Fibroblast of pulmonary artery (primary cell): ENCODE measurements at regions not wholly inside any gene's neighbourhood (a gene's known extent, or its start where the extent isn't known, plus 50 kb on each side); places are given as distances from the start of the nearest gene placed in this dataset.

Source experiments
- DNase-seq: peaks from one replicate; pipeline ENCODE4 v3.0.0-alpha.2; 2010; ENCODE audit warnings: low read depth
- H3K4me3 ChIP-seq: replicated peaks from 2 replicates; pipeline ENCODE4 v1.5.1; 2011; ENCODE audit warnings: low read depth, mild to moderate bottlenecking, control low read depth, low read length, moderate library complexity
- TF ChIP-seq, protein P1 (sequence below): IDR thresholded peaks from 2 replicates; pipeline ENCODE4 v1.5.1; 2011; ENCODE audit warnings: mild to moderate bottlenecking, control low read depth, low read length, inconsistent platforms; ENCODE audit errors: missing control alignments

DNA sequence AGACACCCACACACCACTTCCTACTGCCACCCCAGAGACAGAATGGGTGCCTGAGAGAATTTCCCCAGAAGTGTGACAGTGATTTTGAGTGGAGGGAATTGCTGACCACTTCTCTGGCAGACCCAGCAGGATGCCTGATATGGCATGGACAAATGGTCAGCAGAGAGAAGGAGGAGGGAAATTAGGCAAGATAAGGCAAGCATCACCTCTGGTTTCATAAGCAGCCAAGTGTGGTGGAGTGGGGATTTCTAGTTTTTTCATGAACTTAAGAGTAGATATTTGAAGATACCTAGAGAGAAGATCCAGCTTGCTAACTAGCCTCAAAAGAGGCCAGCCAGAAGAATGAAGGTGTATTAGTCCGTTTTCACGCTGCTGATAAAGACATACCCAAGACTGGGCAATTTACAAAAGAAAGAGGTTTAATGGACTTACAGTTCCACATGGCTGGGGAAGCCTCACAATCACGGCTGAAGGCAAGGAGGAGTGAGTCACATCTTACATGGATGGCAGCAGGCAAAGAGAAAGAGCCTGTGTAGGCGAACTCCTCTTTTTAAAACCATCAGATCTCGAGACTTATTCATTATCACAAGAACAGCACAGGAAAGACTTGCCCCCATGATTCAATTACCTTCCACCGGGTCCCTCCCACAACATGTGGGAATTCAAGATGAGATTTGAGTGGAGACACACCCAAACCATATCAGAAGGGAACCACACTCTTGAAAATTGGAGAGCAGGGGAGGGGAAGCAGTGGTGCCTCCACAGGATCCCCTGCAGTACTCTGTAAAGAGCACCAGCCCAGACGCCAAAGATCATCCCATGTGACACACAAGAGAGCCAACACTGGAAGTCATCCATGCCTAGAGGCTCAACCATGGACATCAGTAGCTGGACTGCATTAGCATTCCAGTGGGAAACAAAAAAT, 64.2 kb downstream of the RBM43 start:
- TF ChIP-seq, protein P1, sequence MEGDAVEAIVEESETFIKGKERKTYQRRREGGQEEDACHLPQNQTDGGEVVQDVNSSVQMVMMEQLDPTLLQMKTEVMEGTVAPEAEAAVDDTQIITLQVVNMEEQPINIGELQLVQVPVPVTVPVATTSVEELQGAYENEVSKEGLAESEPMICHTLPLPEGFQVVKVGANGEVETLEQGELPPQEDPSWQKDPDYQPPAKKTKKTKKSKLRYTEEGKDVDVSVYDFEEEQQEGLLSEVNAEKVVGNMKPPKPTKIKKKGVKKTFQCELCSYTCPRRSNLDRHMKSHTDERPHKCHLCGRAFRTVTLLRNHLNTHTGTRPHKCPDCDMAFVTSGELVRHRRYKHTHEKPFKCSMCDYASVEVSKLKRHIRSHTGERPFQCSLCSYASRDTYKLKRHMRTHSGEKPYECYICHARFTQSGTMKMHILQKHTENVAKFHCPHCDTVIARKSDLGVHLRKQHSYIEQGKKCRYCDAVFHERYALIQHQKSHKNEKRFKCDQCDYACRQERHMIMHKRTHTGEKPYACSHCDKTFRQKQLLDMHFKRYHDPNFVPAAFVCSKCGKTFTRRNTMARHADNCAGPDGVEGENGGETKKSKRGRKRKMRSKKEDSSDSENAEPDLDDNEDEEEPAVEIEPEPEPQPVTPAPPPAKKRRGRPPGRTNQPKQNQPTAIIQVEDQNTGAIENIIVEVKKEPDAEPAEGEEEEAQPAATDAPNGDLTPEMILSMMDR: no peak

DNA sequence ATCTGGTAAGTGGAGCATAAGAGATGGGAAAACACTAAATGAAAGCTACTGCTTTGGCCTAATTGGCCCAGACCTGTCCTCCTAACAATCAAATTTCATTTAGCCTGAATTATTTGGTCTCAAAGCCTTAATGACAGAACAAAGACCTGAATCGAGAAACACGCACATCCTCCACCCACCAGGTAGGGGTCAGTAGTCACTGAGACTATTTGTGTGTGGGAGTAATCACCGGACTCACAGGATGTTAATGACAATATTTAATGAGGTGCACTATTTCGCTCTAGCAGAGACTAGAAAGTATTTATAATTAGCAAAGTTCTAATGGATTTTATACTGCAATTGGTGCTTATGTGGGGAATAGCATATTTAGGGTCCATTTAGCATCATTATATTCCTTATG, 68.1 kb downstream of the RBM43 start:
- TF ChIP-seq, protein P1: no peak
- DNase-seq: no peak
- no peak overlapping the region for H3K4me3 ChIP-seq

More for the DNA sequence above, 64.2 kb downstream of the RBM43 start:
- DNase-seq: no peak
- H3K4me3 ChIP-seq: no peak overlapping the region

GRCh38 chr2:151192681-151193080, 69.0 kb downstream of the RBM43 start:
- no peak for DNase-seq
- TF ChIP-seq, protein P1: no peak
- H3K4me3 ChIP-seq: no peak overlapping the region

DNA sequence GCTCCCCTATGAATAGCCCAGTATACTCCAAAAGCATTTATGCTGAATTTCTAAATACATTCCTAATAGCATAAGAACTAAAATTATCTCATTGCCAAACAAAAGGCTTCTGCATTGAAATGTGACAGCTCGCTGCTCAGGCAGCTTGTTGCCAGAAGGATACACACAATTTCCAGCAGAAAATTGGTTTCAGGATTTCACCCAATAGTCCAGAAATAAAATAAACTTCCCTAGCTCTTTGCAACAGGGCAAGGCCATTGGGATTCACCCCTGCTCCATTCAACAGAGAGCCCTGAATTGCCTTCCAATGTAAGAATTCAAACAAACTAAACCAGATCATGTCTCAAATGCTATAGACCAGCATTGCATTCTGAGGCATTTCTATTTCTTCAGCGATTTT, 70.7 kb downstream of the RBM43 start:
- TF ChIP-seq, protein P1: no peak
- no peak overlapping the region for H3K4me3 ChIP-seq
- no peak for DNase-seq

DNA sequence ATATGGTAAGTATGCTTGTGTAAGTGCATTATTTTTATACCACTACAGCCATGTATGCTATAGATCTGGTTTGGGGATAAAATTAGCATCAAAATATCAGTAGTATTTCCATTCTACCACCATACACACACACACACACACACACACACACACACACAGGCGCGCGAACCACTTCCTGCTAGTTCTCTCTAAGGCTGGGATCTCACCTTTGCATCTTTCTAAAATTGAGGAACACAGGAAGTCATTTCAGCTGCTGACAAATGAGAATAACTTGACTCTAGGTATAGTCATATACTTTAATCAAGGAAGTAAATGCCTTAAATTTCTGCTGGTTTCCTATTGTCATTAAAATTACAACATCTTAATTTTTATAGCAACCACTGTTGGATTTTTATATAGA, 72.5 kb downstream of the RBM43 start:
- DNase-seq: no peak

DNA sequence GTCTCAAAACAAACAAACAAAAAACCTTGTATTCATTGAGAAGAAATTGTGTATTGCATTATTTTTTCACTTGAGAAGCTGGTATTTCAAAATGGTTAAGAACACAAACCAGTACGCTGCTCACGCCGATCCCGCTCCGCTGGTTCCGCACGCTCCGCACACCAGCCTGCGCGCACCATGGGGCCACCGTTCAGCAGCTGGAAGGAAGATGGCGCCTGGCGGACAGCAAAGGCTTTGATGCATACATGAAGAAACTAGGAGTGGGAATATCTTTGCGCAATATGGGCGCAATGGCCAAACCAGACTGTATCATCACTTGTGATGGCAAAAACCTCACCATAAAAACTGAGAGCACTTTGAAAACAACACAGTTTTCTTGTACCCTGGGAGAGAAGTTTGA, 75.7 kb downstream of the RBM43 start:
- TF ChIP-seq, protein P1: no peak
- no peak overlapping the region for H3K4me3 ChIP-seq
- DNase-seq: no peak

More for the DNA sequence above, 72.5 kb downstream of the RBM43 start:
- H3K4me3 ChIP-seq: no peak overlapping the region
- TF ChIP-seq, protein P1: no peak
